ENCODE measurements at regions not wholly inside any gene's neighbourhood (a gene's known extent, or its start where the extent isn't known, plus 50 kb on each side); places are given as distances from the start of the nearest gene placed in this dataset.
"Not testable (repeated sequence)": the region's sequence is repeated elsewhere in the genome, so short reads cannot be mapped to it uniquely, and the experiment has no call there.

DNA sequence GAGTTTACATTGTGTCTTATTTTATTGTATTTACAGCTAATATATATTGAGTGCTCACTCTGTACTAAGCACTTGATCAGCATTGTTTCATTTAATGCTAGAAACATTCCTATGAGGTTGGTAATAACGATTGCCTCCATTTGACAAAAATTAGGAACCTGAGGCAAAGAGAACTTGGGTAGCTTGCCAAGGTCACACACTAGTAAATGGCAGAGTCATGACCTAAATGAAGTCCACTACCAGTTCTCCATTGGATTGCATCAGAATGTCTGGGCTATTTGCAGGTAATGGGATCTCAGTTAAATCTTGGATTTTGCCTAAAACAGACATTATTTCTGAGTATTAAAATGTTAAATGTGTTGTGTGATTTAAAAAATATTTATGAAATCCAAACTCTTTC lies 65.8 kb upstream of the CRIM1 start:
- no peaks in the 10 kb centered on the region for H3K4me1 ChIP-seq (ENCODE audit: low read depth)
- no peak for DNase-seq (ENCODE audit: low read depth in 1 of 2, low spot score in 1 of 2)
- H3K9me3 ChIP-seq (ENCODE audit: low read depth) = no peaks in the 10 kb centered on the region
- no peaks in the 10 kb centered on the region for H3K36me3 ChIP-seq
- H3K4me3 ChIP-seq = no peak overlapping the region
- no peak overlapping the region for H3K27ac ChIP-seq
- H3K27me3 ChIP-seq = no peaks in the 10 kb centered on the region
- TF ChIP-seq, protein P1, sequence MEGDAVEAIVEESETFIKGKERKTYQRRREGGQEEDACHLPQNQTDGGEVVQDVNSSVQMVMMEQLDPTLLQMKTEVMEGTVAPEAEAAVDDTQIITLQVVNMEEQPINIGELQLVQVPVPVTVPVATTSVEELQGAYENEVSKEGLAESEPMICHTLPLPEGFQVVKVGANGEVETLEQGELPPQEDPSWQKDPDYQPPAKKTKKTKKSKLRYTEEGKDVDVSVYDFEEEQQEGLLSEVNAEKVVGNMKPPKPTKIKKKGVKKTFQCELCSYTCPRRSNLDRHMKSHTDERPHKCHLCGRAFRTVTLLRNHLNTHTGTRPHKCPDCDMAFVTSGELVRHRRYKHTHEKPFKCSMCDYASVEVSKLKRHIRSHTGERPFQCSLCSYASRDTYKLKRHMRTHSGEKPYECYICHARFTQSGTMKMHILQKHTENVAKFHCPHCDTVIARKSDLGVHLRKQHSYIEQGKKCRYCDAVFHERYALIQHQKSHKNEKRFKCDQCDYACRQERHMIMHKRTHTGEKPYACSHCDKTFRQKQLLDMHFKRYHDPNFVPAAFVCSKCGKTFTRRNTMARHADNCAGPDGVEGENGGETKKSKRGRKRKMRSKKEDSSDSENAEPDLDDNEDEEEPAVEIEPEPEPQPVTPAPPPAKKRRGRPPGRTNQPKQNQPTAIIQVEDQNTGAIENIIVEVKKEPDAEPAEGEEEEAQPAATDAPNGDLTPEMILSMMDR (IDR thresholded peaks at IDR 0.05; ENCODE audit: low read depth, low read length) = no peak

DNA sequence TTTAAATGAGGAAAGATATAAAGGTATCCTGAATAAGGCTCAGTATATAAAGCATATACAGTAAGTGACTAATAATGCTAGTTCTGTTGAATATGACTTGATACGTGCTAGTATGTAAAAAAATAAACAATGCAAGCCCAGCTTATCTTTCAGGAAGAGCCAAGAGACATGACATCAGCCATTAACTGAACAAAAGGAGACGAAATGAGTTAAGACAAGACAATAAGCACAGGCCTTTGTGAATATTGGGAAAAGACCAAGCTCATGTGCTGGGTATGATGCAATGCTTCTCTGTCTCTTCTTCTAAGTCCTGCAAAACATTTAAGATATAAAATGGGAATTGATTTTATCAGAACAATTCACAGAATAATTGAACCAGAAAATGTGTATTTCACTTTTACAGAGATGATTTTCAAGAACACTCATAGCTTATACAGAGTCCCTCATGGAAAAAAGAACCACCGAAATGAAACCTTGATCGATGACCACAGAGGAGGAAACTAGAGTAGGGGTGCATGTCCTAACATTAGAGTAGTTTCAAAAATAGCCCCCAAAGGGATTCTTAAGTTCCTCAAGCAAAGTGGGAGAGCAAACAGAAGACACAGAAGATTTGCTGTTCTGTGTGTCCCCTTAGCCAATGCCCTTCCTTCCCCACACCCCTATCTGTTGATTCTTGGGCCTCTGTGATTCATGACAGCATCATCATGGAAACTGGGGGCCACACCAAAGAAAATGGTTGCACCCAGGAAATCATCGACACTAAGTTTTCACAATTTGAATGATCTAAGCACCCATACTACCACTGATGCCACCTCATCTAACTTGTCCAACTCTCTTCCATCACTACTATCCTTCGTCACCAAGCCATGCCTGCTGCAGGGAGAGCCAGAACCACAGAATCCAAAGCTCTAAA lies 68.0 kb upstream of the CRIM1 start:
- H3K27me3 ChIP-seq = no peaks in the 10 kb centered on the region
- no peaks in the 10 kb centered on the region for H3K9me3 ChIP-seq (ENCODE audit: low read depth)
- TF ChIP-seq, protein P1 (IDR thresholded peaks at IDR 0.05; ENCODE audit: low read depth, low read length) = no peak
- H3K36me3 ChIP-seq = no peaks in the 10 kb centered on the region
- peak in 1 of 2 donors; percentile 16 for DNase-seq (ENCODE audit: low read depth in 1 of 2, low spot score in 1 of 2)
- no peaks in the 10 kb centered on the region for H3K4me1 ChIP-seq (ENCODE audit: low read depth)
- no peak overlapping the region for H3K27ac ChIP-seq
- H3K4me3 ChIP-seq = no peak overlapping the region

- H3K9me3 ChIP-seq (ENCODE audit: low read depth); H3K36me3 ChIP-seq; H3K4me3 ChIP-seq; DNase-seq (ENCODE audit: low read depth in 1 of 2, low spot score in 1 of 2); H3K27ac ChIP-seq; H3K4me1 ChIP-seq (ENCODE audit: low read depth); H3K27me3 ChIP-seq: not testable (repeated sequence)
Observed at GRCh38 chr2:36279506-36279905, 76.1 kb upstream of the CRIM1 start.

DNA sequence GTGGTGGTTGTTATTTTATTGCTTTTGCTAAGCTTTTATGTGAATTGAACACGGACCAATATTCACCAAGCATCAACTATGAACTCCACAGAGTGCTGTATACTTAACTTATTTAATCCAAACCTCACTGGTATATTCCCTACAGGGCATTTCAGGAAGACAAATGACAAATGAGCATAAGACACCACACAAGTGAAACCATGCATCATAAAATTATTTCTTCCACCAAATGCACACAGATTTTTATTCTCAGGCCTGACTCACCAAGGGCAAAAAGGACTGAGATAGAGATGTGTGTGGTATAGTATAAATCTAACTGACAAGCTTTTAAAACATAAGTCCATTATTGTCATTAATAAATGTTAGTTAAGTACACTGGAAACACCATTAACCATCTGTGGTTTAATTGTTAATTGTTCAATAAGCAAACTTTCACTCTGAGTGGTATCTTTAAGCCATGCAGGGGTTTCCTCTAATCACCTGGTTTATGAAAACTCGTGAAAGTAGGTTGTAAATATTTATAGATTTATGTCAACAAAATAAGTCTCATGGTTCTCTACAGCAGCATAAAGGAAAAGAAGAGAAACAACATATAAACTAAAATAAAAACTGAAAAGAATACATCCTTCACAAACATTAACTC lies 77.6 kb upstream of the CRIM1 start:
- no peak overlapping the region for H3K27ac ChIP-seq
- TF ChIP-seq, protein P1 (IDR thresholded peaks at IDR 0.05; ENCODE audit: low read depth, low read length) = no peak
- H3K36me3 ChIP-seq = no peaks in the 10 kb centered on the region
- no peaks in the 10 kb centered on the region for H3K27me3 ChIP-seq
- DNase-seq (ENCODE audit: low read depth in 1 of 2, low spot score in 1 of 2) = no peak
- H3K4me1 ChIP-seq (ENCODE audit: low read depth) = no peaks in the 10 kb centered on the region
- H3K4me3 ChIP-seq = no peak overlapping the region
- no peaks in the 10 kb centered on the region for H3K9me3 ChIP-seq (ENCODE audit: low read depth)

- no peaks in the 10 kb centered on the region for H3K4me1 ChIP-seq (ENCODE audit: low read depth)
- TF ChIP-seq, protein P1 (IDR thresholded peaks at IDR 0.05; ENCODE audit: low read depth, low read length) = no peak
- no peaks in the 10 kb centered on the region for H3K36me3 ChIP-seq
- H3K27me3 ChIP-seq = no peaks in the 10 kb centered on the region
- no peak overlapping the region for H3K4me3 ChIP-seq
- no peak overlapping the region for H3K27ac ChIP-seq
- peak in 1 of 2 donors; percentile 45 for DNase-seq (ENCODE audit: low read depth in 1 of 2, low spot score in 1 of 2)
- no peaks in the 10 kb centered on the region for H3K9me3 ChIP-seq (ENCODE audit: low read depth)
Observed at GRCh38 chr2:36277146-36277808, 78.3 kb upstream of the CRIM1 start.
